ENCODE measurements at regions not wholly inside any gene's neighbourhood (a gene's known extent, or its start where the extent isn't known, plus 50 kb on each side); places are given as distances from the start of the nearest gene placed in this dataset.

DNA sequence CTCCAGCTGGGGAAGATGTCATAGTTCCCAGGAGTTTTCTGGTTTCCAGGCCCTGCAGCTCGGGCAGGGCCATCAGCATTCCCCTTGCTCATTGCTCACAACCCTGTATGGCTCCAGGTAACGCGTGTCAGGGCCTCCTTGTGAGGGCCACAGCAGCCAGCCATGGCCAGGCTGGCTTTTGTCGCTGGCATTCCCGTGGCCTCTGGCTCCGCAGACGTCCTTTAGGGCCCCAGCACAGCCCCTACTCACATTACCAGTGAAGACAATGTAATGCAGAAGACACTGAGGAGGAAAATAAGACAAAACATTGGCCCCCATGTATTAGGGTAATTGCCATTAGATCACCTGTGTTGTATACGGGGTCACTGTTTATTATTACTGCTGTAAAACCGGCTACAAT is 1799.0 kb downstream of the TP53TG3F start:
- no peak overlapping the region for H3K4me3 ChIP-seq
- no peak for TF ChIP-seq CTCF (IDR thresholded peaks at IDR 0.05)
- no peak for DNase-seq (ENCODE audit: low spot score in 2 of 2)
- H3K27ac ChIP-seq = no peak overlapping the region
- no peaks in the 10 kb centered on the region for H3K27me3 ChIP-seq
- no peaks in the 10 kb centered on the region for H3K4me1 ChIP-seq
- no peaks in the 10 kb centered on the region for H3K9me3 ChIP-seq
- intact Hi-C loops (cut with DNase I) = no loop called here
- H3K36me3 ChIP-seq = no peaks in the 10 kb centered on the region

DNA sequence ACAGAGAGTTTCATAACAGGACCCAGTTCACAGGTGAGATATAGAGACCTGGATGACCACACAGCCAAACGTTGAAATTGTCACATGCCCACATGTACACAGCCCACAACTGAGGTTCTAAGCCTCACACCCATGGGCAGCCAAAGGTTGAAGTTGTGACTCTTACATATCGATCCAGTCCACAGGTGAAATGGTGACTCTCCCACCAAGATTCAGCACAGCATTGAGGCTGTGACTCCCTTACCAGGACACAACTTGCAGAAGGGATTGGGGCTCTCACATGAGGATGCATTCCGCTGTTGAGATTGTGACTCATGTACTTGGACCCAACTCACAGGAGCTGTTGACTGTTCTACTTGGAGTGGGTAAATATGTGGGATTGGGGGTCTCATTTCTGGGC is 1836.4 kb downstream of the TP53TG3F start:
- no peak for TF ChIP-seq CTCF (IDR thresholded peaks at IDR 0.05)

DNA sequence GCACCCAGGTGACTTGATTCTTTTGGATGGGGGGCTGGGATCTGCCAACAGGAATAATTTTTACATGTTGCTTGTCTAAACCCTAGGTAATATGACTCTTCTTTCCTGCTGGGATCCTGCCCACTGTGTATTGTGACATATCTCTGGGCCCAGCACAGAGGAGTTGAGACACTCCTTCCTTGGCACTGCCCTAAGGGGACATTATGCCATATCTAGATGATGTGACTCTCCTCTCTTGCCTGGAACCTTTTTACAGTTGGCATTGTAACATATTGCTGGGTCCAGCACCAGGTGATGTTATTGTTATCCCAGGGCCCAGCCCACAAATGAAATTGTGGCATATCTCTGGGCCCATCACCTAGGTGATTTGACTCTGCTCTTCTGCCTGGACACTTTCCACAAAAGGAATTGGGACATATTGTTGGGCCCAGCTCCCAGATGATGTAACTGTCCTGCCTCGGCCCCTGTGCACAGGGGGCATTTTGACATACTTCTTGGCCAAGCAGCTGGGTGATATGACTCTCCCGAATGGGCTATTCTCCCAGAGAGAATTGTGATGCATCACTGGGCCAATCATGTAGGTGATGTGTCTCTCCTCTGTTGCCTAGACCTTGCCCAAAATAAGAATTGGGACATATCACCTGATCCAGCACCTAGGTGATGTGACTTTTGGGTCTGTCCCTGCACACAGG is 1837.7 kb downstream of the TP53TG3F start:
- TF ChIP-seq CTCF (IDR thresholded peaks at IDR 0.05) = no peak
- intact Hi-C loops (cut with DNase I) = no loop called here
- no peak overlapping the region for H3K4me3 ChIP-seq
- H3K9me3 ChIP-seq = no peaks in the 10 kb centered on the region
- no peaks in the 10 kb centered on the region for H3K4me1 ChIP-seq
- H3K27ac ChIP-seq = no peak overlapping the region
- no peaks in the 10 kb centered on the region for H3K36me3 ChIP-seq
- DNase-seq (ENCODE audit: low spot score in 2 of 2) = no peak
- no peaks in the 10 kb centered on the region for H3K27me3 ChIP-seq

More for the DNA sequence above, 1836.4 kb downstream of the TP53TG3F start:
- no peaks in the 10 kb centered on the region for H3K36me3 ChIP-seq
- H3K9me3 ChIP-seq = no peaks in the 10 kb centered on the region
- intact Hi-C loops (cut with DNase I) = no loop called here
- H3K4me1 ChIP-seq = no peaks in the 10 kb centered on the region
- DNase-seq (ENCODE audit: low spot score in 2 of 2) = no peak
- no peaks in the 10 kb centered on the region for H3K27me3 ChIP-seq
- no peak overlapping the region for H3K4me3 ChIP-seq
- H3K27ac ChIP-seq = no peak overlapping the region

- Histone ChIP-seq H3K4me3 (no peak overlapping the region), H3K27ac (no peak overlapping the region), H3K27me3 (no peaks in the 10 kb centered on the region), H3K36me3 (no peaks in the 10 kb centered on the region), H3K4me1 (no peaks in the 10 kb centered on the region), H3K9me3 (no peaks in the 10 kb centered on the region)
- intact Hi-C loops (cut with DNase I) = no loop called here
- DNase-seq (ENCODE audit: low spot score in 2 of 2) = no peak
- no peak for TF ChIP-seq CTCF (IDR thresholded peaks at IDR 0.05)
Measured at GRCh38 chr16:35298460-35299243, 1839.2 kb downstream of the TP53TG3F start.

DNA sequence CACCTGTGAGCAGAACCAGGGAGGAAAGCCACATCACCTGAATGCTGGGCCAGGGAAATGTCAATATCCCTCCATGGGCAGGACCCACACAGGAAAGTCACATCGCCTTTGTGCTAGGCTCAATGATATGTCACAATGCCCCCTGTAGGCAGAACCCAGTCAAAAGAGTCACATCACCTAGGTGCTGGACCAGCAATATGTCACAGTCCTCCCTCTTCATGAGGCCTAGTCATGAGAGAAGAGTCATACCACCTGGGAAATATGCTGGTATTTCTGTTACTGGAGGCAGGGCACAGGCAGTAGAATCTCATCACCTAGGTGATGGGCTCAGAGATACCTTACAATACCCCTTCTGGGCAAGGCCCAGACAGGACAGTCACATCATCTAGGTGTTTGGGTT is 1843.4 kb downstream of the TP53TG3F start:
- no peak for DNase-seq (ENCODE audit: low spot score in 2 of 2)
- TF ChIP-seq CTCF (IDR thresholded peaks at IDR 0.05) = no peak
- Histone ChIP-seq H3K27me3 (no peaks in the 10 kb centered on the region), H3K9me3 (no peaks in the 10 kb centered on the region), H3K27ac (no peak overlapping the region), H3K4me3 (no peak overlapping the region), H3K36me3 (no peaks in the 10 kb centered on the region), H3K4me1 (no peaks in the 10 kb centered on the region)
- intact Hi-C loops (cut with DNase I) = no loop called here
